WI38 (cell line): ENCODE measurements at regions not wholly inside any gene's neighbourhood (a gene's known extent, or its start where the extent isn't known, plus 50 kb on each side); places are given as distances from the start of the nearest gene placed in this dataset.
"Not testable (repeated sequence)": the region's sequence is repeated elsewhere in the genome, so short reads cannot be mapped to it uniquely, and the experiment has no call there.

ENCODE experiments used
- H3K4me3 ChIP-seq: 2 replicates; pipeline ENCODE4 v1.5.1; 2011; ENCODE audit warnings: low read depth, mild to moderate bottlenecking, control low read depth, low read length
- CTCF ChIP-seq: IDR thresholded peaks from 2 replicates; pipeline ENCODE4 v1.5.1; 2012; ENCODE audit warnings: low read depth, mild to moderate bottlenecking, control low read depth, low read length

DNA sequence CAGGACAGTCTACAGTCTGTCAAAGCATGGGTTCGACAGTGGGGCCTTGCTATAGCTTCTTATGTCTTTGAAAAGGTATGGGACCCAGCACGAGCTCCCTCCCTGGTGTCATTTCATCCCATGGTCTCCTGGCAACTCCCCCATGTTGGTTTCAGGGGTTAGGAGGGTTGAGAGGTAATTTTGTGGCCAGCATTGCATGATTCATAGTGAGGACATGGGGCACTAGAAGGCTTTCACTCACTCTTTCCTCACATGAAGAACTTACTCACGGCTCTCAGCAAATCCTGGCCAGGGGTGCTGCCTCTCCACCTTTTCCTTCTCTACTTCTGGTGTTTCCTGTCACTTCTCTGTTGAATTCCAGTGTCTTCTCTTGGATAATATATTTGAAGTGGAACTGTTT lies 134.7 kb upstream of the TNPO1 start:
- no peak overlapping the region for H3K4me3 ChIP-seq
- TF ChIP-seq CTCF: no peak

DNA sequence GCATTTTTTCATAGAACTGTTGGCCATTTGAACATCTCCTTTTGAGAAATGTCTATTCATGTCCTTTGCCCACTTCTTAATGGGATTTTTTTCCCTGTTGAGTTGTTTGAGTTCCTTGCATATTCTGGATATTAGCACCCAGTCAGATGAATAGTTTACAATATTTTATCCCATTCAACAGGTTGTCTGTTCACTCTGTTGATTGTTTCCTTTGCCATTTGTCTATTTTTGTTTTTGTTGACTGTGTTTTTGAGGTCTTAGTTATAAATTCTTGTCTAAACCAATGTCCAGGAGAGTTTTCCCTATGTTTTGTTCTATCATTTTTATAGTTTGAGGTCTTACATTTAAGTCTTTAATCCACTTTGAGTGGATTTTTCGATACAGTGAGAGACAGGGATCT lies 139.0 kb upstream of the TNPO1 start:
- H3K4me3 ChIP-seq: no peak overlapping the region
- no peak for TF ChIP-seq CTCF

- H3K4me3 ChIP-seq: not testable (repeated sequence)
Observed at GRCh38 chr5:72676831-72677230, 139.6 kb upstream of the TNPO1 start.

DNA sequence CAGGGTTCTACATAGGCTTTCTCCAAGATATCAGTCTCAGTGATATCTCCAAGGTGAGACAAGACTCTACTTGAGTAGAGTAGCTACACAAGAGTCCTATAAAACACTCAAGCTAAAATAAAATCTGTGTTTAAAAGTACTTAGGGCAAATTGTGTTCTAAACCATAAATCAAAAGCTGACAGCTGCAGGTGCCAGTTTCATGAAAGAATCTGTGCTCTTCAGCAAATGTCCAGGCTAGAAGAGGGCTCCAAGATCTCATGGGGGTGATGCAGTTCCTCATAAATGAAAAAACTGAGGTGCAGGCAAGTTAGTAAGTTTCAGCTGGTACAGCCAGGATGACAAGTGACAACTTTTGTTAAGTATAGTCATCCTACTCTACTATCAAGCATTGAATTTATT lies 142.8 kb upstream of the TNPO1 start:
- no peak overlapping the region for H3K4me3 ChIP-seq
- TF ChIP-seq CTCF: no peak

DNA sequence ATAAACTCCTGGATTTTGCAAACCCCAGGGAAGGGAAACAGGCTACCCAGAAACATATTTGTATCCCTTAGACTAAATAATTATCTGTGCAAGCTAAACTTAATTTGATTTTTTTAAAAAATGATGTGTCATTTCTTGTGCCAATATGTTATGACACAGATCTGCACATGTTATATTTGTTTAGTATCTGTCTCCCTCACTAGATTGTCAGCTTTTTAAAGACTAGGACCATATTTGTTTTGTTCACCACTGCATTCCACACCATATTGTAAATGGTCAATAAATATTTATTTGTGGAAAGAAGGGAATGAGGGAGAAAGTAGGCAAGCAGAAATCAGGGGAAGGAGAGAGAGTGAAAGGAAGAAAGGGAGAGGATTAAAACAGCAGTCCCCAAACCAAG lies 143.3 kb upstream of the TNPO1 start:
- no peak for TF ChIP-seq CTCF
- H3K4me3 ChIP-seq: no peak overlapping the region

DNA sequence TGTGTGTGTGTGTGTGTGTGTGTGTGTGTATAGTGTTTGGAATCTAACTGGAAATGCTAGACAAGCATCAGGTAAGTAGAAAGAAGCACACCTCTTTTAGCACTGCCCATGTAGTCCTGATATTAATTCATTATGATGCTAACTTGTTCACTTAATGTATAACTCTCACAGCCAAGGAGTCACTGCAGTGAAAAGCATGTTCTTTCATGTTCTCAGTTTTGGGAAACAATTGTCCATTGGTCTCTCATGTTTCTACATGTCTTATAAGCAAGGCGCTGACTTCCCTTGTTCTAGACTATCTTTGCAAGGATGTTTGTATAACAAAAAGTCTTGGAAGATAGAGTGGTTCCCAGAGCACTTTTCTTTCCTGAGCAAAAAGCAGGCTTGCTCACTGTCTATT lies 148.8 kb upstream of the TNPO1 start:
- no peak overlapping the region for H3K4me3 ChIP-seq
- TF ChIP-seq CTCF: no peak

DNA sequence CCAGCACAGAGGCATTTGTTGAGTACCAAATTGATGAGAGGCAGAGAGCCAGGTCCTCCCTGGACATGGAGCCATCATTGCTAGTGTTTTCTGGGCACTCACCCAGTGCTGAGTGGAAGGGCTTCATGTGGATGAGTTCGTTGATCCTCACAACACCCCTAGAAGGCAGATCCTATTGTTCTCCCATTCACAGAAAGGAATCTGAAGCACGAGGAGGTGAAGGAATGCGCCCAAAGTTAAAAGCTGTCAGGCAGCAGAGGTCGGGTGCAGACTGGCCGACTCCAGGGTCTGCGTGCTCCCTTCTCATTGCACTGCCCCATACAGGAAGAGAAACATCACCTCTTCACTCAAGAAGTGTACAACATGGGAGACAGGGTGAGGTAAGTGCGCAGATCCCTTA lies 153.5 kb upstream of the TNPO1 start:
- TF ChIP-seq CTCF: no peak
- no peak overlapping the region for H3K4me3 ChIP-seq

- no peak for TF ChIP-seq CTCF
- no peak overlapping the region for H3K4me3 ChIP-seq
Observed at GRCh38 chr5:72662305-72662704, 154.2 kb upstream of the TNPO1 start.
